GM12891 (cell line): ENCODE measurements at regions not wholly inside any gene's neighbourhood (a gene's known extent, or its start where the extent isn't known, plus 50 kb on each side); places are given as distances from the start of the nearest gene placed in this dataset.

ENCODE experiments used
- POLR2A ChIP-seq: IDR thresholded peaks from 2 replicates; pipeline ENCODE4 v1.6.1; 2011; ENCODE audit warnings: low read depth, low read length, control low read depth
- POLR2AphosphoS5 ChIP-seq: IDR thresholded peaks from 2 replicates; pipeline ENCODE4 v1.6.1; 2011; ENCODE audit warnings: low read depth, low read length, control low read depth
- SPI1 ChIP-seq: IDR thresholded peaks from 2 replicates; pipeline ENCODE4 v1.6.1; 2011; ENCODE audit warnings: low read depth, low read length, control low read depth
- TAF1 ChIP-seq: IDR thresholded peaks from 2 replicates; pipeline ENCODE4 v1.6.1; 2011; ENCODE audit warnings: low read depth, low read length, control low read depth

DNA sequence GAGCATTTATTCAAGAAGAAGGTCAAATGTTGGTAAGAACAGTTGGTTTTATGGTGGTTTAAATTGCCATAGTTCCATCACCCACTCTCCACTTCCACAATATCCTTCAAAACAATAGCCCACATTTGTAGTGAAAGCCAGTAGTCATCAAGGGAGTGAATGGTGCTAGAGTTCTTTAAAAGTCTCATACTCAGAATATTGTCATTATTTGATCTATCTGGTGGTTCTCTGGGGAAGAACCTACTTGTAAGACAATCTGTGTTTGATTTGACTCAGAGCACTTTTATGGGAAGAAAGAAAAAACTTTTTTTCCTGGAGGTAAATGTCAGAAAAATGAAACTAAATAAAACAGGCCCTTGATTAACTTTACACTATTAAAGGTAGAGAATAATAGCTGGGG is 893.8 kb downstream of the QKI start:
- TF ChIP-seq POLR2A (no peak), POLR2AphosphoS5 (no peak), TAF1 (no peak), SPI1 (no peak)
